ENCODE measurements at regions not wholly inside any gene's neighbourhood (a gene's known extent, or its start where the extent isn't known, plus 50 kb on each side); places are given as distances from the start of the nearest gene placed in this dataset.

GRCh38 chr9:90053027-90053426 is 448.2 kb downstream of the GADD45G start:
- peak; percentile 26 to 43 (median 41) for TF ChIP-seq CTCF (optimal IDR thresholded peaks at IDR 0.05 in 1 of 3, IDR thresholded peaks at IDR 0.05 in 1 of 3, conservative IDR thresholded peaks at IDR 0.05 in 1 of 3; ENCODE audit: extremely low read depth in 1 of 3, insufficient read depth in 2 of 3, low read length in 3 of 3)
- TF ChIP-seq EZH2 (IDR thresholded peaks at IDR 0.05; ENCODE audit: low read length), result no peak

All from keratinocyte (primary cell).